ENCODE measurements at regions not wholly inside any gene's neighbourhood (a gene's known extent, or its start where the extent isn't known, plus 50 kb on each side); places are given as distances from the start of the nearest gene placed in this dataset.

DNA sequence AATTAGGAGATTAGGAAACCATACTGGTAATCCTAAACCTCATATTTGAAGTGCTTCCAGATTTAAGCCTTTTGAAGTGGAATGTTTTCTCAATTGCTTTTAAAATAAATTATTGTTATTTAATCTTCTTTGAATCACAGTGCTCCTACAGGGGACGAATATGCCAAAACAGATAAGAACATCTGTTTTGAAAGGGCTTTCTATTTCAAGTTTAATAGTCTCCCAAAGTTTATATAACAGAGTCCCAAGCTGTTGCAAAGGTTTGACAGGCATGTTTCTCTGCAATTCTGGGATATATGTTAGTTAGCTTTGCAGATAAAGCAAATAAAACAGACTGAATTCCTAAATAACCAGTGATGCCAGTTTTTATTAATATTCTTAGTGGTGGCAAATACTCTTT, 803.7 kb downstream of the TLE4 start:
- TF ChIP-seq EZH2 (IDR thresholded peaks at IDR 0.05), result no peak
- TF ChIP-seq, protein P1, sequence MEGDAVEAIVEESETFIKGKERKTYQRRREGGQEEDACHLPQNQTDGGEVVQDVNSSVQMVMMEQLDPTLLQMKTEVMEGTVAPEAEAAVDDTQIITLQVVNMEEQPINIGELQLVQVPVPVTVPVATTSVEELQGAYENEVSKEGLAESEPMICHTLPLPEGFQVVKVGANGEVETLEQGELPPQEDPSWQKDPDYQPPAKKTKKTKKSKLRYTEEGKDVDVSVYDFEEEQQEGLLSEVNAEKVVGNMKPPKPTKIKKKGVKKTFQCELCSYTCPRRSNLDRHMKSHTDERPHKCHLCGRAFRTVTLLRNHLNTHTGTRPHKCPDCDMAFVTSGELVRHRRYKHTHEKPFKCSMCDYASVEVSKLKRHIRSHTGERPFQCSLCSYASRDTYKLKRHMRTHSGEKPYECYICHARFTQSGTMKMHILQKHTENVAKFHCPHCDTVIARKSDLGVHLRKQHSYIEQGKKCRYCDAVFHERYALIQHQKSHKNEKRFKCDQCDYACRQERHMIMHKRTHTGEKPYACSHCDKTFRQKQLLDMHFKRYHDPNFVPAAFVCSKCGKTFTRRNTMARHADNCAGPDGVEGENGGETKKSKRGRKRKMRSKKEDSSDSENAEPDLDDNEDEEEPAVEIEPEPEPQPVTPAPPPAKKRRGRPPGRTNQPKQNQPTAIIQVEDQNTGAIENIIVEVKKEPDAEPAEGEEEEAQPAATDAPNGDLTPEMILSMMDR (IDR thresholded peaks at IDR 0.05), result no peak

Measured in neural progenitor cell (in vitro differentiated cells).